H9 (cell line): ENCODE measurements at regions not wholly inside any gene's neighbourhood (a gene's known extent, or its start where the extent isn't known, plus 50 kb on each side); places are given as distances from the start of the nearest gene placed in this dataset.

Experiments used
- DNase-seq: peaks from one replicate; pipeline ENCODE4 v3.0.0-alpha.2; 2017
- H2AFZ ChIP-seq: one replicate; pipeline ENCODE4 v1.6.1; 2013; ENCODE audit warnings: mild to moderate bottlenecking, low read length, control low read depth, moderate library complexity
- H2AK5ac ChIP-seq: 2 replicates; pipeline ENCODE4 v1.6.1; 2013; ENCODE audit warnings: low read length, control low read depth, mixed read lengths; ENCODE audit not compliant: insufficient read length
- H2BK120ac ChIP-seq: one replicate; pipeline ENCODE4 v1.6.1; 2013; ENCODE audit warnings: low read depth, mild to moderate bottlenecking, low read length, control low read depth, inconsistent platforms; ENCODE audit not compliant: poor library complexity, severe bottlenecking
- H2BK12ac ChIP-seq: 2 replicates; pipeline ENCODE4 v1.6.1; 2013; ENCODE audit warnings: low read length, control low read depth, mixed read lengths, low read depth; ENCODE audit not compliant: insufficient read length
- H2BK15ac ChIP-seq: 2 replicates; pipeline ENCODE4 v1.6.1; 2013; ENCODE audit warnings: low read depth, low read length, control low read depth
- H2BK20ac ChIP-seq: one replicate; pipeline ENCODE4 v1.6.1; 2013; ENCODE audit warnings: low read depth, mild to moderate bottlenecking, low read length, control low read depth, inconsistent platforms; ENCODE audit not compliant: poor library complexity, severe bottlenecking
- H2BK5ac ChIP-seq: 2 replicates; pipeline ENCODE4 v1.6.1; 2013; ENCODE audit warnings: low read length, control low read depth, mixed read lengths; ENCODE audit not compliant: insufficient read length
- H3K14ac ChIP-seq: 2 replicates; pipeline ENCODE4 v1.6.1; 2013; ENCODE audit warnings: low read length, control low read depth; ENCODE audit not compliant: insufficient read depth
- H3K18ac ChIP-seq: 2 replicates; pipeline ENCODE4 v1.6.1; 2013; ENCODE audit warnings: low read depth, mild to moderate bottlenecking, mixed read lengths, low read length, control low read depth; ENCODE audit not compliant: insufficient read length
- H3K23ac ChIP-seq: 2 replicates; pipeline ENCODE4 v1.6.1; 2013; ENCODE audit warnings: low read length, control low read depth, mixed read lengths, low read depth; ENCODE audit not compliant: insufficient read length
- H3K23me2 ChIP-seq: 2 replicates; pipeline ENCODE4 v1.6.1; 2013; ENCODE audit warnings: low read depth, mild to moderate bottlenecking, mixed read lengths, low read length, control low read depth; ENCODE audit not compliant: insufficient read length, poor library complexity, severe bottlenecking
- H3K27ac ChIP-seq: 2 replicates; pipeline ENCODE4 v1.5.1; 2013; ENCODE audit warnings: low read length, control low read depth, mixed read lengths, low read depth; ENCODE audit not compliant: insufficient read length
- H3K27me3 ChIP-seq: 2 replicates; pipeline ENCODE4 v1.6.1; 2013; ENCODE audit warnings: low read length, control low read depth, inconsistent platforms; ENCODE audit not compliant: insufficient read depth
- H3K4ac ChIP-seq: 2 replicates; pipeline ENCODE4 v1.6.1; 2013; ENCODE audit warnings: low read depth, mild to moderate bottlenecking, control low read depth, inconsistent platforms, low read length, moderate library complexity
- H3K4me1 ChIP-seq: 2 replicates; pipeline ENCODE4 v1.6.1; 2013; ENCODE audit warnings: low read length, control low read depth, inconsistent platforms; ENCODE audit not compliant: insufficient read depth
- H3K4me2 ChIP-seq: 2 replicates; pipeline ENCODE4 v1.6.1; 2013; ENCODE audit warnings: low read length, control low read depth, mixed read lengths; ENCODE audit not compliant: insufficient read length, insufficient read depth
- H3K56ac ChIP-seq: 2 replicates; pipeline ENCODE4 v1.6.1; 2013; ENCODE audit warnings: low read depth, mild to moderate bottlenecking, mixed read lengths, low read length, control low read depth; ENCODE audit not compliant: insufficient read length
- H3K79me1 ChIP-seq: 2 replicates; pipeline ENCODE4 v1.6.1; 2013; ENCODE audit warnings: low read depth, mild to moderate bottlenecking, moderate library complexity, low read length, control low read depth, inconsistent platforms; ENCODE audit not compliant: insufficient read depth, poor library complexity, severe bottlenecking
- H3K79me2 ChIP-seq: 2 replicates; pipeline ENCODE4 v1.6.1; 2013; ENCODE audit warnings: low read length, control low read depth, inconsistent platforms; ENCODE audit not compliant: insufficient read depth
- H3K9ac ChIP-seq: 2 replicates; pipeline ENCODE4 v1.6.1; 2013; ENCODE audit warnings: low read length, control low read depth, mixed read lengths; ENCODE audit not compliant: insufficient read length; ENCODE audit errors: extremely low read depth
- H3K9me3 ChIP-seq: one replicate; pipeline ENCODE4 v1.6.1; 2013; ENCODE audit warnings: low read depth, low read length, inconsistent platforms; ENCODE audit not compliant: control insufficient read depth
- H3T11ph ChIP-seq: one replicate; pipeline ENCODE4 v1.6.1; 2013; ENCODE audit warnings: mild to moderate bottlenecking, low read length, control low read depth, inconsistent platforms
- H4K20me1 ChIP-seq: one replicate; pipeline ENCODE4 v1.6.1; 2013; ENCODE audit not compliant: control insufficient read depth, insufficient read length, insufficient read depth
- H4K5ac ChIP-seq: 2 replicates; pipeline ENCODE4 v1.6.1; 2013; ENCODE audit warnings: low read depth, mild to moderate bottlenecking, mixed read lengths, low read length, control low read depth; ENCODE audit not compliant: insufficient read length
- H4K8ac ChIP-seq: replicated peaks from 2 replicates; pipeline ENCODE4 v1.6.1; 2013; ENCODE audit warnings: low read length, control low read depth, mixed read lengths, low read depth; ENCODE audit not compliant: insufficient read length
- H4K91ac ChIP-seq: 2 replicates; pipeline ENCODE4 v1.6.1; 2013; ENCODE audit warnings: low read depth, mild to moderate bottlenecking, moderate library complexity, mixed read lengths, low read length, control low read depth; ENCODE audit not compliant: insufficient read length
- H3K27ac Mint-ChIP-seq, 3 experiments: 2 replicates in 2 of 3; 3 replicates in 1 of 3; pipeline ENCODE4 v1.8.0; 2020 to 2021; ENCODE audit warnings: mixed read lengths in 3 of 3, mild to moderate bottlenecking in 1 of 3, moderate library complexity in 1 of 3
- H3K27me3 Mint-ChIP-seq: 2 replicates; pipeline ENCODE4 v1.8.0; 2021; ENCODE audit warnings: low read depth, mild to moderate bottlenecking, moderate library complexity, mixed read lengths
- H3K36me3 Mint-ChIP-seq, 3 experiments: 2 replicates in 2 of 3; 3 replicates in 1 of 3; pipeline ENCODE4 v1.8.0; 2020 to 2021; ENCODE audit warnings: low read depth in 3 of 3, mixed read lengths in 3 of 3; ENCODE audit not compliant: insufficient read depth in 1 of 3
- H3K4me1 Mint-ChIP-seq, 2 experiments: 2 replicates each; pipeline ENCODE4 v1.8.0; 2020; ENCODE audit warnings: mixed read lengths in 2 of 2
- H3K4me3 Mint-ChIP-seq, 2 experiments: 2 replicates in 1 of 2; 3 replicates in 1 of 2; pipeline ENCODE4 v1.8.0; 2020 to 2021; ENCODE audit warnings: mild to moderate bottlenecking in 2 of 2, mixed read lengths in 2 of 2, moderate library complexity in 1 of 2
- H3K9me3 Mint-ChIP-seq, 2 experiments: 2 replicates in 1 of 2; 3 replicates in 1 of 2; pipeline ENCODE4 v1.8.0; 2020; ENCODE audit warnings: mild to moderate bottlenecking in 2 of 2, mixed read lengths in 2 of 2, moderate library complexity in 1 of 2
- WGBS: extraction: QIAGEN DNeasy Blood & Tissue Kit; methylation state at CpG from one replicate; pipeline ENCODE4 v1.1.7; 2013; ENCODE audit warnings: missing lambda C conversion rate, low lambda C conversion rate, mixed read lengths; ENCODE audit not compliant: insufficient read length; ENCODE audit errors: extremely low coverage; 5-methylcytosine and 5-hydroxymethylcytosine counted together
- TF ChIP-seq, protein P1 (sequence below): fragments of 200-600 bp; sonication (generic); conservative IDR thresholded peaks from 3 replicates; pipeline ENCODE4 v1.8.0; 2021; ENCODE audit warnings: antibody characterized with exemption, mild to moderate bottlenecking

DNA sequence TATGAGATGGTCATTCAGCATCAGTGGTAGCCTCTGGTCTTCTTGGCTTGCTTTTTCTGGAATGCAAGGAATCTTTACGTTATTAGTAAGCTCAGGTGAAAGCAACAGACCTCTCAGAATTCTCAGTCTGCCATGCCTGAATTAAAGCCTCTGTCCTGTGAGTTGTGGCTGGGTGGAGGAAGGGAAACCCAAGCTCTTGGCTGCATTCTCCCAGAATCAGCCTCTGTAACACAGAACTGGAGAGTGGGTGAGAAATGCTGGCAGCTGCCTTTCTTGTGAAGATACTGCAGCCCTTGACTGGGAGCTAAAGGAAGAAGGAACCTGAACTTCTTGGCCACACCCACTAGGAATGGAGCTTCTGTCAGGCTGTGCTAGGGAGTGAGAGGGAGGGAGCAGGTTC lies 505.8 kb downstream of the EPHA3 start:
- H2BK12ac ChIP-seq: no peak overlapping the region
- DNase-seq: no peak
- H3K4ac ChIP-seq: no peak overlapping the region
- Mint-ChIP-seq H3K27me3 (no peaks in the 10 kb centered on the region), H3K36me3 (no peaks in the 10 kb centered on the region), H3K4me3 (no peak overlapping the region), H3K27ac (no peak overlapping the region), H3K9me3 (no peaks in the 10 kb centered on the region), H3K4me1 (peaks cover 10% of the 10 kb centered on the region in 2 experiments)
- H3K4me2 ChIP-seq: no peak overlapping the region
- TF ChIP-seq, protein P1, sequence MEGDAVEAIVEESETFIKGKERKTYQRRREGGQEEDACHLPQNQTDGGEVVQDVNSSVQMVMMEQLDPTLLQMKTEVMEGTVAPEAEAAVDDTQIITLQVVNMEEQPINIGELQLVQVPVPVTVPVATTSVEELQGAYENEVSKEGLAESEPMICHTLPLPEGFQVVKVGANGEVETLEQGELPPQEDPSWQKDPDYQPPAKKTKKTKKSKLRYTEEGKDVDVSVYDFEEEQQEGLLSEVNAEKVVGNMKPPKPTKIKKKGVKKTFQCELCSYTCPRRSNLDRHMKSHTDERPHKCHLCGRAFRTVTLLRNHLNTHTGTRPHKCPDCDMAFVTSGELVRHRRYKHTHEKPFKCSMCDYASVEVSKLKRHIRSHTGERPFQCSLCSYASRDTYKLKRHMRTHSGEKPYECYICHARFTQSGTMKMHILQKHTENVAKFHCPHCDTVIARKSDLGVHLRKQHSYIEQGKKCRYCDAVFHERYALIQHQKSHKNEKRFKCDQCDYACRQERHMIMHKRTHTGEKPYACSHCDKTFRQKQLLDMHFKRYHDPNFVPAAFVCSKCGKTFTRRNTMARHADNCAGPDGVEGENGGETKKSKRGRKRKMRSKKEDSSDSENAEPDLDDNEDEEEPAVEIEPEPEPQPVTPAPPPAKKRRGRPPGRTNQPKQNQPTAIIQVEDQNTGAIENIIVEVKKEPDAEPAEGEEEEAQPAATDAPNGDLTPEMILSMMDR: no peak
- no peak overlapping the region for H2BK20ac ChIP-seq
- no peak overlapping the region for H3K18ac ChIP-seq
- no peak overlapping the region for H3K23ac ChIP-seq
- no CpG with 5 or more reads among the region's 1 CpG for WGBS
- no peak overlapping the region for H3K56ac ChIP-seq
- no peak overlapping the region for H3T11ph ChIP-seq
- no peak overlapping the region for H3K14ac ChIP-seq
- H2AK5ac ChIP-seq: no peak overlapping the region
- H2BK5ac ChIP-seq: no peak overlapping the region
- no peak overlapping the region for H2BK120ac ChIP-seq
- H3K27ac ChIP-seq: no peak overlapping the region
- H4K91ac ChIP-seq: no peak overlapping the region
- no peak overlapping the region for H2BK15ac ChIP-seq
- no peaks in the 10 kb centered on the region for H3K23me2 ChIP-seq
- H3K79me1 ChIP-seq: no peaks in the 10 kb centered on the region
- H3K9me3 ChIP-seq: no peaks in the 10 kb centered on the region
- no peak overlapping the region for H4K8ac ChIP-seq
- H3K27me3 ChIP-seq: no peaks in the 10 kb centered on the region
- no peak overlapping the region for H4K5ac ChIP-seq
- no peaks in the 10 kb centered on the region for H4K20me1 ChIP-seq
- H2AFZ ChIP-seq: no peak overlapping the region
- no peak overlapping the region for H3K9ac ChIP-seq
- peaks cover 2% of the 10 kb centered on the region; the same call in 1 of the 2 replicates for H3K4me1 ChIP-seq
- no peaks in the 10 kb centered on the region for H3K79me2 ChIP-seq
